PC-9 (cell line): ENCODE measurements at regions not wholly inside any gene's neighbourhood (a gene's known extent, or its start where the extent isn't known, plus 50 kb on each side); places are given as distances from the start of the nearest gene placed in this dataset.

ENCODE experiments used
- BruUV-seq: library from RNA; stranded (reverse); fragments of 400-500 nt; replicated peaks from 2 replicates; lab custom pipeline; 2021; lab: Mats Ljungman, UMichigan
- CTCF ChIA-PET: fragments of 300-600 bp; sonication (Branson Sonifier 250); formaldehyde crosslinking; loops from one replicate; lab custom pipeline; 2022; ENCODE audit warnings: antibody characterized with exemption; lab: Charles Lee
- POLR2A ChIA-PET: fragments of 300-600 bp; sonication (Branson Sonifier 250); formaldehyde crosslinking; loops from one replicate; lab custom pipeline; 2022; ENCODE audit warnings: antibody characterized with exemption; ENCODE audit not compliant: unreplicated experiment; lab: Charles Lee
- DNase-seq, 2 experiments: peaks; one replicate each; pipeline versions ENCODE4 v3.0.0 to v3.0.0-alpha.2; 2015 to 2022; ENCODE audit warnings: mixed read lengths in 1 of 2
- H2AFZ ChIP-seq: fragments of 200-600 bp; sonication (generic); 2 replicates; pipeline ENCODE4 v1.8.1; 2017; ENCODE audit warnings: antibody characterized with exemption
- H3F3A ChIP-seq: fragments of 200-600 bp; sonication (generic); 2 replicates; pipeline ENCODE4 v1.8.1; 2017; ENCODE audit warnings: antibody characterized with exemption, mild to moderate bottlenecking, low read depth; ENCODE audit not compliant: insufficient read depth
- H3K27ac ChIP-seq: fragments of 200-600 bp; sonication (generic); 2 replicates; pipeline ENCODE4 v1.6.1; 2016; ENCODE audit warnings: mixed run types
- H3K27me3 ChIP-seq: fragments of 200-600 bp; sonication (generic); 2 replicates; pipeline ENCODE4 v1.6.1; 2016; ENCODE audit warnings: low read depth, mixed run types; ENCODE audit not compliant: insufficient read depth
- H3K36me3 ChIP-seq: fragments of 200-600 bp; sonication (generic); 2 replicates; pipeline ENCODE4 v1.6.1; 2016; ENCODE audit warnings: low read depth, mixed run types
- H3K4me1 ChIP-seq: fragments of 200-600 bp; sonication (generic); replicated peaks from 2 replicates; pipeline ENCODE4 v1.6.1; 2016; ENCODE audit warnings: mixed run types; ENCODE audit not compliant: insufficient read depth
- H3K4me2 ChIP-seq: fragments of 200-600 bp; sonication (generic); 2 replicates; pipeline ENCODE4 v1.6.1; 2017; ENCODE audit warnings: mixed run types
- H3K4me3 ChIP-seq: fragments of 200-600 bp; sonication (generic); 2 replicates; pipeline ENCODE4 v1.6.1; 2016; ENCODE audit warnings: mixed run types
- H3K79me2 ChIP-seq: fragments of 200-600 bp; sonication (generic); 2 replicates; pipeline ENCODE4 v1.6.1; 2017; ENCODE audit warnings: low read depth, mixed run types
- H3K9me2 ChIP-seq: fragments of 200-600 bp; sonication (generic); 2 replicates; pipeline ENCODE4 v1.8.1; 2017; ENCODE audit warnings: mild to moderate bottlenecking; ENCODE audit not compliant: insufficient read depth
- H3K9me3 ChIP-seq: fragments of 200-600 bp; sonication (generic); 2 replicates; pipeline ENCODE4 v1.8.1; 2016; ENCODE audit warnings: low read depth; ENCODE audit not compliant: insufficient read depth
- H4K20me1 ChIP-seq: fragments of 200-600 bp; sonication (generic); 2 replicates; pipeline ENCODE4 v1.8.1; 2017; ENCODE audit not compliant: insufficient read depth
- CTCF ChIP-seq: fragments of 200-600 bp; sonication (generic); conservative IDR thresholded peaks from 2 replicates; pipeline ENCODE4 v1.6.1; 2017; ENCODE audit warnings: mixed run types, antibody characterized with exemption, mild to moderate bottlenecking, moderate library complexity
- EZH2 ChIP-seq: fragments of 200-600 bp; sonication (generic); IDR thresholded peaks from 2 replicates; pipeline ENCODE4 v1.8.0; 2017; ENCODE audit warnings: antibody characterized with exemption, low read depth
- intact Hi-C: fragments of 100-400 bp; cut with micrococcal nuclease; formaldehyde crosslinking; loops from one replicate; pipeline ENCODE4 v1.10.0; 2022; ENCODE audit not compliant: unreplicated experiment

GRCh38 chr5:18850216-18850615, 1137.8 kb downstream of the CDH18 start:
- H3K36me3 ChIP-seq, result no peaks in the 10 kb centered on the region
- intact Hi-C loops, result no loop called here
- no peaks in the 10 kb centered on the region for H3K9me3 ChIP-seq
- H3F3A ChIP-seq, result no peaks in the 10 kb centered on the region
- H3K4me1 ChIP-seq, result no peaks in the 10 kb centered on the region
- H4K20me1 ChIP-seq, result no peaks in the 10 kb centered on the region
- DNase-seq, result no peak
- ChIA-PET POLR2A (no interaction called here), CTCF (no interaction called here)
- no peaks in the 10 kb centered on the region for H3K79me2 ChIP-seq
- H3K4me3 ChIP-seq, result no peak overlapping the region
- TF ChIP-seq CTCF, result no peak
- TF ChIP-seq EZH2, result no peak
- no peaks in the 10 kb centered on the region for H3K27me3 ChIP-seq
- H3K27ac ChIP-seq, result no peak overlapping the region
- peaks cover 1% of the 10 kb centered on the region; the same call in 1 of the 2 replicates for H3K9me2 ChIP-seq
- H3K4me2 ChIP-seq, result no peak overlapping the region
- BruUV-seq, result no TSS peak
- H2AFZ ChIP-seq, result no peak overlapping the region

- DNase-seq, result no peak
- Histone ChIP-seq H3K4me3 (no peak overlapping the region), H3K4me1 (no peaks in the 10 kb centered on the region), H3K4me2 (no peak overlapping the region), H3K27ac (no peak overlapping the region), H4K20me1 (no peaks in the 10 kb centered on the region), H3K79me2 (no peaks in the 10 kb centered on the region), H3K9me3 (no peaks in the 10 kb centered on the region), H3F3A (no peaks in the 10 kb centered on the region), H2AFZ (no peak overlapping the region; the same call in 1 of the 2 replicates), H3K36me3 (no peaks in the 10 kb centered on the region), H3K27me3 (no peaks in the 10 kb centered on the region), H3K9me2 (no peaks in the 10 kb centered on the region)
- CTCF ChIA-PET, result no interaction called here
- intact Hi-C loops, result no loop called here
- POLR2A ChIA-PET, result no interaction called here
- no TSS peak for BruUV-seq
- TF ChIP-seq CTCF (no peak), EZH2 (no peak)
Measured at GRCh38 chr5:18872978-18873377, 1115.0 kb downstream of the CDH18 start.

- Histone ChIP-seq H3K27ac (no peak overlapping the region), H2AFZ (no peak overlapping the region), H3K27me3 (no peaks in the 10 kb centered on the region), H3K4me2 (no peak overlapping the region), H4K20me1 (no peaks in the 10 kb centered on the region), H3K9me3 (no peaks in the 10 kb centered on the region), H3F3A (no peaks in the 10 kb centered on the region), H3K79me2 (no peaks in the 10 kb centered on the region), H3K9me2 (no peaks in the 10 kb centered on the region), H3K4me3 (no peak overlapping the region), H3K36me3 (no peaks in the 10 kb centered on the region), H3K4me1 (no peaks in the 10 kb centered on the region)
- no TSS peak for BruUV-seq
- POLR2A ChIA-PET, result no interaction called here
- TF ChIP-seq CTCF, result no peak
- no peak for TF ChIP-seq EZH2
- DNase-seq, result no peak
- intact Hi-C loops, result no loop called here
- CTCF ChIA-PET, result no interaction called here
Measured at GRCh38 chr5:18876565-18876964, 1111.4 kb downstream of the CDH18 start.
